Body of pancreas (tissue), 4 donors: ENCODE measurements at regions not wholly inside any gene's neighbourhood (a gene's known extent, or its start where the extent isn't known, plus 50 kb on each side); places are given as distances from the start of the nearest gene placed in this dataset.

Source experiments
- POLR2A ChIP-seq, 3 donors: fragments of 450-650 bp; IDR thresholded peaks; one replicate each; pipeline ENCODE4 v1.6.1; 2016; ENCODE audit warnings: antibody characterized with exemption in 3 of 3, mild to moderate bottlenecking in 2 of 3
- TF ChIP-seq, protein P1 (sequence below), 7 experiments: fragments of 450-650 bp in 4 of 7; fragments of 200-600 bp in 3 of 7; sonication (generic) in 3 of 7; IDR thresholded peaks; one replicate each; pipeline ENCODE4 v1.5.1; 2016 to 2019; ENCODE audit warnings: antibody characterized with exemption in 7 of 7

DNA sequence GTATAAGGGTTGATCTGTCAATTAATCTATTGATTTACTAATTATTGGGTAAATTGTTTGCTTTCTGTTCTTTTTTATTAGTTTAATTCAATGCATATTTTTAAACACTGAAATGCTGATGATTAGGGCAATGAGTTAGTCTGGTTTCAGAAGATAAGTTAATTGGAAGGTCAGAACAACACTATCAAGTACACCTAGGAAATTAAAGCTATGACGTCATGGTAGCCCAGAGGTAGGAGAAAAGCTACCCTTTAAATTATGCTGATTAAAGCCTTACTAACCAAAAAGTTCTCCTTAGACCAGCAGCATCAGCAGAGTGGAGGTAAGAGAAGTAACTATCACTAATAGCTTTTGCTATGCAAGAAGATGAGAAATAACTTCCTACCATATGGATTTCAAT lies 770.4 kb upstream of the ARPP21 start:
- TF ChIP-seq, protein P1, sequence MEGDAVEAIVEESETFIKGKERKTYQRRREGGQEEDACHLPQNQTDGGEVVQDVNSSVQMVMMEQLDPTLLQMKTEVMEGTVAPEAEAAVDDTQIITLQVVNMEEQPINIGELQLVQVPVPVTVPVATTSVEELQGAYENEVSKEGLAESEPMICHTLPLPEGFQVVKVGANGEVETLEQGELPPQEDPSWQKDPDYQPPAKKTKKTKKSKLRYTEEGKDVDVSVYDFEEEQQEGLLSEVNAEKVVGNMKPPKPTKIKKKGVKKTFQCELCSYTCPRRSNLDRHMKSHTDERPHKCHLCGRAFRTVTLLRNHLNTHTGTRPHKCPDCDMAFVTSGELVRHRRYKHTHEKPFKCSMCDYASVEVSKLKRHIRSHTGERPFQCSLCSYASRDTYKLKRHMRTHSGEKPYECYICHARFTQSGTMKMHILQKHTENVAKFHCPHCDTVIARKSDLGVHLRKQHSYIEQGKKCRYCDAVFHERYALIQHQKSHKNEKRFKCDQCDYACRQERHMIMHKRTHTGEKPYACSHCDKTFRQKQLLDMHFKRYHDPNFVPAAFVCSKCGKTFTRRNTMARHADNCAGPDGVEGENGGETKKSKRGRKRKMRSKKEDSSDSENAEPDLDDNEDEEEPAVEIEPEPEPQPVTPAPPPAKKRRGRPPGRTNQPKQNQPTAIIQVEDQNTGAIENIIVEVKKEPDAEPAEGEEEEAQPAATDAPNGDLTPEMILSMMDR (IDR thresholded peaks at IDR 0.05): no peak
- no peak for TF ChIP-seq POLR2A (IDR thresholded peaks at IDR 0.05)
